Myocyte (in vitro differentiated cells): ENCODE measurements at regions not wholly inside any gene's neighbourhood (a gene's known extent, or its start where the extent isn't known, plus 50 kb on each side); places are given as distances from the start of the nearest gene placed in this dataset.
"Not testable (repeated sequence)": the region's sequence is repeated elsewhere in the genome, so short reads cannot be mapped to it uniquely, and the experiment has no call there.

Experiments used
- DNase-seq: peaks from one replicate; pipeline ENCODE4 v3.0.0-alpha.2; 2012; ENCODE audit warnings: low read depth

DNA sequence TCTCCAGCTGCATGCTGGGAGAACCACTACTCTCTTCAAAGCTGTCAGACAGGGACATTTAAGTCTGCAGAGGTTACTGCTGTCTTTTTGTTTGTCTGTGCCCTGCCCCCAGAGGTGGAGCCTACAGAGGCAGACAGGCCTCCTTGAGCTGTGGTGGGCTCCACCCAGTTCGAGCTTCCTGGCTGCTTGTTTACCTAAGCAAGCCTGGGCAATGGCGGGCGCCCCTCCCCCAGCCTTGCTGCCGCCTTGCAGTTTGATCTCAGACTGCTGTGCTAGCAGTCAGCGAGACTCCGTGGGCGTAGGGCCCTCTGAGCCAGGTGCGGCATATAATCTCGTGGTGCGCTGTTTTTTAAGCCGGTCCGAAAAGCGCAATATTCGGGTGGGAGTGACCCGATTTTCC, 215.0 kb downstream of the STIM2 start:
- not testable (repeated sequence) for DNase-seq

DNA sequence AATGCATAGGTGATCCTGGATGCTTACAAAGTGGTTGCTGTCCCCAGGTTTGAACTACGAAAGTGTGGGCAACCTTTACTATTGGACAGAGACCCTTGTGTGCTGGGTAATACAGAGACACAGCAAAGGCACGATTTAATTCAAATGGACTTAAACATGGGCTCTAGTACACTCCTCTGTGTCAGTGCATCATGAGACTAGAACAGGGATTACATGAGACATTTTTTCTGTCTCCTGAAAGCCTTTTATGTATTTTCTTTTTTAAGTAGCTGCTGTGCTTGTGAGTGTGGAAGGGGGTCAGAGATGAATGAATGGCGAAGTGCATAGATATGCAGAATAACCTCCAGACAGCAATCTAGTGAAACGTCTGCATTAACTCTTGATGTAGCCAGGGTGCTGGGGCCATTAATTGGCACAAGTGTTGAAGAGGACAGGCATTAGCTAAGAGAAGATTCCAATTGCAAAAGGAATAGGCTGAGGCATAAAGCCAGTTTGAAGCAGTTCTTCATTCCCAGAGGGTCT, 218.4 kb downstream of the STIM2 start:
- no peak for DNase-seq

DNA sequence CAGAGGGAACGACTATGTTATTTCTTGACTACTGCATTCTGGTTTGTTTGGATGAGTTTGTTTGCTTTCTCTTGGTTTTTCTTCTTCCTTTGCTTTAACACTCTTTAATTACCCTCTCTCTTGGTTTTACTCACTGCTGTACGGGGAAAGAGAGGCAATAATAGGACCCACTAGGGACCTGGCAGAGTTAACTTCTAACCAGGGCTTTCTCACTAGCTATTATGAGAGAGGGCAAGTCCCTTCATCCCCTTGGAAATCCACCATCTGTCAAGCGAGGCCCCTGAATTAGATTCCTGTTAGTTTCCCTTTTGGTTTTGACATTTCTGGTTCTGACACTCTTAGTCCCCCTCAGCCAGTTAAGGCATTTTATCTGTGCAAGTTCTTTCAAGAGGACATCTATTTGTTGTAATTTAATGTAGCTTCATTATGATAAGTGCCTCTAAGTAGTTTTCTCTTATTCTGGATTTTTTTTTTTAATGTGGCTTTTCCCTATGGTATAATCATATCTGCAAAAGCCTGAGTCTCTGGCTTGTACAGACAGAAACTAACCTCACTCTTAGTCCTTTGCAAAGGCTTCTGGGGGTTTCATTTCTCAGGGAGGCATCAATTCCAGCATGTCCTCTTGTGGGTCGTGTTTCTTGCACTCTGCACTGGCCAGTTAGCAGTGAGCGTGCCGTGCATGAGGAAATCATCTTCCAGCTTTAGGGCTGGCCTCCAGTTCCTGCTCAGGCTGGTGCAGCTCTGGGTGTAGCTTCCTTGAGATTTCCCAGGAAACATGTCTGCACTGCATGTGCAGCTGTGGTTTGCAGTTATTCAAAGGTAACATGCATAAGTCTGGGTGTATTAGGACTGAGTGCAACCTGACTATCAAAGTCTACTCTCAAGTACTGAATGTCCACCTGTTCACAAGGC, 221.3 kb downstream of the STIM2 start:
- no peak for DNase-seq

DNA sequence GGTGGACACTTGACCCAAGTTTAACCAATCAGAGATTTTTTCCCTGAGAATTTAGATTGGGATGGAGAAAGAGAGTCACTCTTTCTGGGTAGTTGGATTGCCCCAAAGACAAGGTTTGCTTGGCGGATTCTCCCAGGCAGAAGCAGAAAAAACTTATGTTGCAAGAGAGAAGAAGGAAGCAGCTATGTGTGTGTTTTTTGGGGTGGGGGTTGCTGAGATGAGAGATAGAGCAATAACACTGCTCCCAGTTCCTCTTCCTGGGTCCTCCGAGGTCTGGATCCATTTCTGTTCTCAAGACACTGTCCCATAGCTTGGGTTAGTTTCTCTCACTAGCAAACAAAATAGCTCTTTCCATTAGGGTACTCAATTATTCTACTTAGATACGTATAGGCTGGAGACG, 222.1 kb downstream of the STIM2 start:
- DNase-seq: no peak

DNA sequence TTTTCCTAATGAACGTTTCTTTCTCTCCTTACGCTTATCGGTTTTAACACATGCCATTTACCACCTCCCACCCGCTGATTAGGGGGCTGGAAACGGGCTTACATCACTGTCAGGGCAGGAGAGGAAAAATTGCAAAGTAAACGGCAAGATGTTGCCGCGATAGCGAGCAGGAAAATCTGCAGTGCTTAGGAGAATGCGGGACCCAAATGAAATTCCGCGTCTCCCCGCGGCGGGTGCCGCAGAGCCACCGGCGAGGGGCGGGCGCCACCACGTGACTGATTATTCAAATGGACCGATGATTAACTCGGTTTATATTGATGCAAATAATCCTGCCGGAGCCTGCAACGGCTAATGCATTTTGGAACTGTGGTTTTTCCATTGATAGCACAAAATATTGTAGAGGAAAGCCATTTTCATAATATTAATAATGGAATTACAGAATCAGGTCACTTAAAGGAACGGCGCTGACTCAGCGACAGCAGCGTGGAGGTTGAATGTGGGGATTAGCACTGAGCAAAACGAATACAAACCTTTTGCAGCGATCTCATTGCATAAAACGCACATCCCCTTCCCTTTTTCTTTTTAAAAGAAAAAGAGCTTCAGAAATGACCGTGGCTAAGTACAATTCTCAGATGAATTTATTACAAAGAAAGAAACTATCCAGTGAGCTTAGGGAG, 224.2 kb downstream of the STIM2 start:
- DNase-seq: peak; percentile 16

DNA sequence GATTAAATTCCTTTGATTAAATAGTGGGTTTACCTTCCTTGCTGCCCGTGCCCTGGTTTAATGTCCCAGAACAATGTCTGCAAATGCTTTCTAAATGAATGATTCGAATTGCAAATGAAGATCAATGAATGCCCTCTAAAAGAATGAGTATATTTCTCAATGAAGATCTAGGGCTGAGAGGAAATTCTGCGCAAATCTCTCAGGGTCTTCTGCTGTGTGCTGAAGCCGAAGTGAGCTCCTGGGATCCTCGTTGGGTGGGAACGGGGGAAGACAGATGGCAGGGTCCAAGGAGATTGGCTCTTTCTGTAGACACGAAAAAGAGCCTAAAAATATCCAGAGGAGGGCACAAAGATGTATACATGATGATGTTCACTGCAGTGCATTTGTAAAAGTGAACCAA, 224.8 kb downstream of the STIM2 start:
- DNase-seq: no peak

DNA sequence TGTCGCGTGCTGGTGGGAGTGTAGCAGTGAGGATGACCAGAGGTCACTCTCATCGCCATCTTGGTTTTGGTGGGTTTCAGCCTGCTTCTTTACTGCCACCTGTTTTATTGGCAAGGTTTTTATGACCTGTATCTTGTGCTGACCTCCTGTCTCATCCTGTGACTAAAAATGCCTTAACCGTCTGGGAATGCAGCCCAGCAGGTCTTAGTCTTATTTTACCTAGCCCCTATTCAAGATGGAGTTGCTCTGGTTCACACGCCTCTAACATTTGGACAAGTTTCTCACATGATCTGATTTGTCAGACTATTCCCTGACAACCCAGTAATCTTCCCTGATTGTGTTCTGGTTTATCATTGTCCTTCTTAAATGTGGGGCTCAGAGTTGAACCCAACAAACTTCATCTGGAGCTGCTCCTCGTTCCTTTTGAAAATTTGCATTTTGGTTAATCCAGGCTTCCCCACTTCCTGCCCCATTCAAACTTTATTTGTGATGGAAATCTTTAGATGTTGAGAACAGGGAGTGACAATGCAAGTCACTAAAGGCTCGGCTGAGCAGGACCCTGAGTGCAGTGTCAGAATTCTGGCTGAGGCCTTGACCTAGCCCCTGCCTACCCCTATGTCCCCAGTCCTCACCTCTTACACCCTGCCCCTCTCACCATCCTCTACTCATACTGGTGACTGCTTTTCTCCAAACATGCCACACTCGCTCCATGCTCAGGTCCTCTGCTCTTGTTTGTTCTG, 226.8 kb downstream of the STIM2 start:
- no peak for DNase-seq

DNA sequence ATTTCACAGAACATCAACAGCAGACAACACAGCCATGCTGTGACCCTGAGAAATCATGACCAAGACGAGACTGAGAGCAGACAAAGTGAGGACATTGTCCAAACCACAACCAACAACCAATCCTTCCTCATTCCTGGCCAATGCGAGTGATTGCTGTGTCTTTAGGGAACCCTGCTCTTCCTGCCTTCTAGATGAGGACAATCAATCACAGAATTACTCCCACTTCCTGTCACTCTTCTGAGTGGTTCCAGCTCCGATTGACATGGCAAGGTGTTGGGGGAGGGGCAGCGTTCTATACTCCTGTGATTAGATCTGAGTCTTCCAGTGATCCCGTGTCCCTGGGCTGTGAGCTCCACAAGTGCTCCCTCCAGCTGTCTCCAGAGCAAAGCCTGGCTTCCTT, 227.8 kb downstream of the STIM2 start:
- no peak for DNase-seq

DNA sequence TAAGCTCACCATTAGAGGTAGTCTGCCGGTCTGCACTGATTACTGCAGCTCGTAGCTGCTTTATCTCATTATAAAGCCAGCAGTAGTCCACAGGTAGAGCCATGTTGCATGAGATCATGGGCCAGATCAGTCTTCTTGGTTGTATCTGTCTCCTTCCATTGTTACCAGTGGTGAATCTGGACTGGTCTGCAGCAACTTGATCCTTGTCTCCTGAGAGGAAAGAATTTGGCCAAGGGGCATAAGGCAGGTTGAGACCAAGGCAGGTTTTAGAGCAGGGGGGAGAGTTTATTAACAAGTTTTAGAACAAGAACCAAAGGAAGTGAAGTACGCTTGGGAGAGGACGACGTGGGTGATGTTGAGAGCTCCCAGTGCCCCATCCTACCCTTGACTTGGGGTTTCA, 228.5 kb downstream of the STIM2 start:
- no peak for DNase-seq

DNA sequence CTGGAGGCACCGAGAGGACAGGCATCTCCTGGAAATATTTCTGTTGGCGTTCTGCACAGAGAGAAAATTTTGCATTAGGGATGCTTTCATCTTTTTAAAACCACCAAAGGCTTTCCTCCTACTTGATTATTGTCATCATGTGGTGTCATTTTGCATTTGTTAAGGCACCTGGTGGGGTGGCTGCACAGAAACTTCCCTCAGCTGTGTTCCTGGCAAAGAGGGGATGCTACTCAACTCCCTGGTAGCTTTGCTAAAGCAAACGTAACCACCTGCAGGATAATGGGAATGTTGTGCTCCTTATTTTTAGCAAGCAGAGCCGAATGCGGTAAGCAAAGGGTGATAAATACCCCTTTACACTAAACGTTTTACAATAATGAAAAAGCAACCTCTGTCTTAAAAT, 229.8 kb downstream of the STIM2 start:
- DNase-seq: no peak

DNA sequence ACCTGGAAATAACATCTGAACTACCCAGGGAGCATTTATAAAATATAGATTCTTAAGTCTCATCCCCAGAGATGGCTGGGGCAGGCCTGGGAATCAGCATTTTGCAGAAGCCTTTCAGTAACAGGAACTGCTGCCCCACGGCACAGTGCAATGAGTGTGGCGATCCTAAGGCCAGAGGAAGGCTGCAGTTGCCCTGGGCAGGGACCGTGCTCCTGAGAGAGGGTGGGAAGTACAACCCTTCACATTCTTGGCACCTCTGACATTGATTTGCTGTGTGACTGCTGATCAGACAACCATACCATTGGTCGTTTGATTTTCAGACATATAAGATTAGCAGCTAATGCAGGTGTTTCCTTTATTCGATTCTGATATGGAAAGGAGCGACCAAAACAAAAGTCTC, 233.6 kb downstream of the STIM2 start:
- no peak for DNase-seq

DNA sequence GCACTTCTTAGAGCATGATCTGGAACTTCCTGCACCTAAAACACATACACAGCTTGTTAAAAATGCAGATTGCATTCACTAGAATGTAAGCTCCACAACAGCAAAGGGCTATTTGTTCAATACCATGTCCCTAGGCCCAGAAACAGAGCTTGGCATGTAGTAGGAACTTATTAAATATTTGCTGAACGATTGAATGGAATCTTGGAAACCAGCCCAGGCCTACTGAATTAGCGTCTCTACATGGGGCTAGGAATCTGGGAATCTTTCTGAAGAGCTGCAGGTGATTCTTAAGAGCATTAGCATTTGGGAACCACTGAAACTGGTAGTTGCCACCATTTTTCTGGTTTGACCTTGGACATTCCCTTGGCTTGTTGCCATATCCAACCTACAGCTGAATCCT, 234.1 kb downstream of the STIM2 start:
- no peak for DNase-seq

DNA sequence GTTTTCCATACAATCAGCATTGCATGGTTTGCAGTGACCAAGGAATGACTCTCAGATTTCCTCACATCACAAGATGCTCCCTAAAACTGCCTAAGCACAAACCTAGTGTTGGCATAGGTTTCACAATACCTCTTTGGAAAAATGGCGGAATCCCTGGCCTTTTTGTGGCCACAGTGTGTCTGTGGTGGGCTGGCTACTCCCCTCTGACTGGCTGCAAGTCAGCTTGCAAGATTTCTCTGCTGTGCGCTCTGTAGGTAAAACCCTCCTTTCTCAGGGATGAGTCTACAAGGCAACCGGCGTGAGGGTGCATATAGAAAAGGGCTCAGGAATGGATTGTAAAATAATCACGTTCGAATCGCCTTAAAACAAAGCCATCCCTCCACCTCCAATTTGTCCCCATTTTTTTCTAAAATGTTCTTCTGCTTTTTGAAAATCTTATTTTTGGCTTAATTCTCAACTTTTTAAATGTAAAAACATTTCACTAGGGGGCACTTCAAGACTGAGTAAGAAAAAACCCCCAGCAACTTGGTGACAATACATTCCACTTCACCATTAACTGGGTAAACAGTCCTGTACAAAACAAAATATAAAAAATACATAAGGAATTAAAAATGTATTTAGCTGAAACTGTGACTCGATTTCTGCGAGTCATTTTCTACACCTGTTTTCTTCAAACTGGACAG, 235.6 kb downstream of the STIM2 start:
- peak; percentile 10 for DNase-seq

DNA sequence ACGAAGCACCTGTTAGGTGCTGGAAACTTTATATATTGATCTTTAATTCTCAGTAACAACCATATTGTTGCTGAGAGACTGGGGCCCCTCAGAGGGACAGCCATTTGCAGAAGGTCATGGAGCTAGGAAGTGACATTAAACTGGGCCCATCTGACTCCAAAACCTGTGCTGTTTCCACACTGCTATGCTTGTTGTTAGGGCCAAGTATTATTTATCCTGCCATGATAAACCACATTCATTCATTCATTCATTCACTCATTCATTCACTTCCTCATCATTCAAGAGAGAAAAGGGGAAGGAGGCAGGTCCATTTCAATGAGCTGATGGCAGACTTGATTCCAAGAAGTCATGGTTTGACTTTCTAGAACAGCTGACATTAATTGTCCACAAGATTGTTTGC, 237.4 kb downstream of the STIM2 start:
- DNase-seq: peak; percentile 12

DNA sequence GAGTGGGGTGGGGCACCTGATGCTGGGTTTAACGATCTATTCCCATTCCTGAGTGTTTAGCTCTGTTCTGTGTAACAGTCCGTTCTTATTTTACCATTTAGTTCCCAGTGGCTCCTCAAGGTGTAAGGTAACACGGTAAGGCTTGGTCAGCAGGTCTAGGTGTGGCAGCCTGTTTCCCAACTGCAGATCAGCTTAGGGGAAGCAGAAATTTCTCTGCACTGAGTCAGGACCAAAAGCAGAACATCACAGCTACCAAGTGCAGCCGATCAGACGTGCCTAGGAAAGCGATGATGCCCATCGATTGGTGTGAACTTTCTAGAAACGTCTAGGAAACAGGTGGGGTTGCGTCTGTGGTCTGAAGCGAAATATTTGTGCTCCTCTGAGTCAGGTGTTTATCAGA, 240.1 kb downstream of the STIM2 start:
- no peak for DNase-seq

DNA sequence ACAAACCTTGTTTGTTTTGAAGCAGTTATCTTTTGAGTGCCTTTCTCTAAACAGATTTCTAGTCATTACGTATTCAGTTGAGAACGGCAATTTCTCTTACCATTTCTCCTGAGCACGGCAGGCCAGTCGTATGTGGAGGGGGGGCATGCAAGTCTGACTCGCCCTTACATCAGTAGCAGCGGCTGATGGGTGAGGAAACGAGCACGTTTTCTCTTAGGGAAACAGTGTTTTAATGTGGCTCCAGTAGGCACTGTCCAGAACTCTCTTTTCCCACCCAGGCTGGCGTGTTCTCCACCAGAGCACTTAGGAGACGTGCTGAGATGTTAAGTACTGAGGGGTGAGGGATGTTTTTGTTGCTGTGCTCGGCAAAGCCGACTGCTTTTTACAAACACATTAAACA, 240.5 kb downstream of the STIM2 start:
- no peak for DNase-seq

DNA sequence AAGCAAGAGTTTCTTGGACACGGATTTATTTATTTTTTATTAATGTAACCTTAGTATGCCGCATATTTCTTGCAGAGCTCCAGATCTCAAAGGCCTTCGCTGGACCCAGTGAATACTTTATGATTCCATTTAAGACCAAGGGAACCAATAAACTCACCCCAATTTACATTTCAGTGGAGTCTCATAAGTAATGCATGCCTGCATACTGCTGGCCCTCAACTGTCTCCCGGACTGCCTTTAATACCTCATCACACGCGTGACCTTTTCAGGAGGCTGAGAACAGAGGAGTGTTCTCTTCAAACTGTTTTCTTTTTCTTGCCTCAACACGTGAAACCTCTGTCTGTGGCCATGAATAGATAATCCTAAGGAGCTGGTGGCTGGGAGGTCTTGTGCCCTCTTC, 240.9 kb downstream of the STIM2 start:
- no peak for DNase-seq

DNA sequence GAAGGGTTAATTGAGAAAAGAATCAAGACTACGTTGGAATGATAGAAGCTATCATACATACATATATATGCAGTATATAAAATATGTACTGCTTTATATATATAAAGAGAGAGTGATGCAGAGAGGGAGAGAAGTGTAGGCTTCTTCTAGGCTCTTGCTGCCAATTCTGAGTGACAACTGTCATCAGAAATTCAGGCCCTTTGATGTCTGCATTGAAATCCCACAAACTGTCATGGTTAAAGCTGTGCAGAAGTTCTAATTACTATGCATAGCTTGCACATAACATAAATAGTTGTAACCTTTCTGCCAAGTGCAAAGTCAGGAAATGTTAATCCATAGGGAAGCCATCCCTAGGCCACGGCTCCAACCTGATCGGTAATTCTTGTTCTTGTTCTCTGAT, 251.0 kb downstream of the STIM2 start:
- DNase-seq: no peak

DNA sequence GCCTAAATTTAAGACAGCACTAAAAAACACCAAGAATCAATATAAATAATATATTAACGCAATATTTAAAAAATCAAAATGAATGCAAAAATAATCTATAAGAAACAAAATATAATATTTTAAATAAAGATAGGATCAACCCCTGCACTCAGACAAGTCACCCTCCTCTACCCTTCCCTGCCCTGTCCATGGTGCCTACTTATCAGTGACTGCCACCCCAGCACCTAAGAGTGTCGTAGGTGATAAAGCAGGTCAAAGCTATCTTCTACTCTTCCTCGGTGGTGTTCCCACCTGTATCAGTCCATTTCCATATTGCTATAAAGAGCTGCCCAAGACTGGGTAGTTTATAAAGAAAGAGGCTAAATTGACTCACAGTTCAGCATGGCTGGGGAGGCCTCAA, 251.9 kb downstream of the STIM2 start:
- DNase-seq: no peak

DNA sequence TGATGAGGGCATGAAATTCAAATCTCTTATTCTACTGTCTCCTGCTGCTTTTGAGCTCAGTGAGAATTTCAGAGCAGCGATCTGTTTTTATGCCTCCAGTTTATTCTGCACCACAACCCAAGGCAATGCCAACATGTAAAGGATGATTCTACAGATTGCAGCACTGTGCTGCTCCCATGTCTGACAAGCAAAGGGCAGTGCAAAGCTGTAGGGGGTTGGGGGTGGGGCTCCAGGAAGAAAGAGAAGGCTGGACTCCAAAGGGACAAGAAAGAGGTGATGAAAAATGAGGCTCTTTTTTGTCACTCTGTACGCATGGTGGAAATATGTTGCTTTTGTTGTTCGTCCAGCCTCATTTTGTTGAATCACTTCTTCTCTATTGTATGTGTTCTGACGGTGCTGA, 254.6 kb downstream of the STIM2 start:
- DNase-seq: no peak

DNA sequence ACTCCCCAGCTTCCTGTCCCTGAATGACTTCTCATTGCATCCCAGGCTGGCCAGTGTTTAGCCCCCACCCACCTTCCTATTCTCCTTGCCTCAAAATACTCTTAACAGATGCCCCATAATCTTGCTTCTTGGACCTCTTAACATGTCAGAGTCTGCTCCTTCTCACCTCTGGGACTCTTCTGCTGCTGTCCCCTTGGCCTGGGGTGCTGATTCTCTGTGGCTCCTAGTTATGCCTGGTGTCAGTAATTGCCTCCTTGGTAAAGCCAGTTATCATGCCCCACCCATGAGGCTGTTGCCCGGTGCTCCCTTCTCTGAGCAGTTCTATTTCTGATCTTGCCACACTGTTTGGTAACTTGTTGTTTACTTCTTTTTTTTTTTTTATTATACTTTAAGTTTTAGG, 256.8 kb downstream of the STIM2 start:
- DNase-seq: no peak
